ENCODE measurements at regions not wholly inside any gene's neighbourhood (a gene's known extent, or its start where the extent isn't known, plus 50 kb on each side); places are given as distances from the start of the nearest gene placed in this dataset.

DNA sequence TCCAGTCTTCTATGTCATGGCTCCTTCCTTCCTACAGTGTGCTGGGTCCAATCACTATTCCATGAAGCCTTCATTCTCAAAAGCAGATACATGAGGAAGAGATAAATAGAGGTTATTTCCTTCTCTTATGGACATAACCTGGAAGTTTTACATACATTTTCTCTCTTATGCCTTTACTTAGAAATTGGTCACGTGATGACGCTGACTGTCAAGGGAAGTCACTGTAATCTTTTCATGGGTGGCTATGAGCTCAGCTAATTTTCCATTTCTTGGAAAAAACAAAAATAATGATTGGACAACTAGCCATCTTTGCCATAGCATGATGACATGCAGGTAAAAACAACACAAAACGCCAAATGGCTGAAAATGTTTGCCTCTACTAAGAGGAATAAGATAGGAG, 151.6 kb upstream of the PRSS16 start:
- H3K27ac ChIP-seq: no peak overlapping the region; a peak in 1 of 6 replicates
- H3K4me1 ChIP-seq: peaks cover 15% of the 10 kb centered on the region
- FAIRE-seq (no peak), ATAC-seq (no peak), DNase-seq (ENCODE audit: low read depth in 1 of 2, low spot score in 1 of 2) (no peak)
- ChIA-PET POLR2A (interaction anchor here (0.9 kb wide), 1 partner anchor 31 kb away, joined by 4 read pairs; no protein-coding TSS in a partner anchor), CTCF (interaction anchor here (1.0 kb wide), 1 partner anchor 31 kb away, joined by 4 read pairs; no protein-coding TSS in a partner anchor)
- WGBS (ENCODE audit: missing lambda C conversion rate): 91% methylated on average over 3 of the region's 3 CpGs
- H3K9me3 ChIP-seq: no peaks in the 10 kb centered on the region
- TF ChIP-seq JUN (IDR thresholded peaks at IDR 0.05): no peak
- TF ChIP-seq CEBPB (IDR thresholded peaks at IDR 0.05): no peak
- TF ChIP-seq KDM1A (IDR thresholded peaks at IDR 0.05; ENCODE audit: low read depth): no peak
- no peak for TF ChIP-seq RFX5 (IDR thresholded peaks at IDR 0.05)
- TF ChIP-seq, protein P1, sequence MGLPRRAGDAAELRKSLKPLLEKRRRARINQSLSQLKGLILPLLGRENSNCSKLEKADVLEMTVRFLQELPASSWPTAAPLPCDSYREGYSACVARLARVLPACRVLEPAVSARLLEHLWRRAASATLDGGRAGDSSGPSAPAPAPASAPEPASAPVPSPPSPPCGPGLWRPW (IDR thresholded peaks at IDR 0.05): no peak
- H3K4me3 ChIP-seq: peak overlapping the region; percentile 57; the same call in 1 of the 3 replicates
- peak overlapping the region; percentile 82 for H3K4me2 ChIP-seq

DNA sequence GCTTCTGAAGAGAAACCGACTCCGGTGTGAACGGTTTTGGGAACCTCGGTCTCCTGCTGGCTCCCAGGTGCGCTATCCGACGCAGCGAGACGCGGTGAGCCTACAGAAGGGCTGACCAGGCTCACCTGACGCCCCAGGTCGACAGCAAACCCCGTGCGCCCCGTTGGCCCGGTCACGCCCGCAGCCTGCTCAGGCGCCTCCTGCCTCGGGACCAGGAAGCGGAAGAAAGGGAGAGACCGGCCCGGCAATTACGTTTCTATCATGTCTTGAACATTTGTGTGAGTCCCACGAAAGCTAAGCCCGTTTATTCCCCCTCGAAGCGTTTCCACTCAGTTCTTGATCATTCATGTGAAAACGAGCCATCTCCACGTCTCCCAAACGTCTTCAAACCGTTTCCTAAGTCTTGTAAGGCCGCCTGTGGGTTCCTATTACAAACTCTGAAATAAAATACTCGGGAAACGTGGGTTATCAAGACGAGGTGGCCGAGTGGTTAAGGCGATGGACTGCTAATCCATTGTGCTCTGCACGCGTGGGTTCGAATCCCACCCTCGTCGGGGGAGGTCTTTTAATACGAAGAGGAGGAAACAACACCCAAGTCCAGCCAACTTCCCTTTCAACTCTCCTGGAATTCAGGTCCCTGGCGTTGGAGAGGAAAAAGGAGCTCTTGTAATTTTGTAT, 150.5 kb upstream of the PRSS16 start:
- FAIRE-seq: no peak

More for the DNA sequence above, 150.5 kb upstream of the PRSS16 start:
- peak overlapping the region; percentile 57 for H3K4me3 ChIP-seq
- TF ChIP-seq HEYL (CRISPR knock-in tag; IDR thresholded peaks at IDR 0.05) (no peak), RAD21 (conservative IDR thresholded peaks at IDR 0.05 in 1 of 2, IDR thresholded peaks at IDR 0.05 in 1 of 2) (no peak), HOXB13 (CRISPR knock-in tag; IDR thresholded peaks at IDR 0.05; ENCODE audit: low read depth) (no peak), CHD4 (IDR thresholded peaks at IDR 0.05; ENCODE audit: borderline replicate concordance) (no peak), ZFP36 (IDR thresholded peaks at IDR 0.05; ENCODE audit: borderline replicate concordance, partially characterized antibody) (no peak), RFX5 (IDR thresholded peaks at IDR 0.05) (no peak), EHMT2 (IDR thresholded peaks at IDR 0.05; ENCODE audit: low read depth) (no peak), EHF (CRISPR knock-in tag; IDR thresholded peaks at IDR 0.05) (0 out of 2 replicates have a peak, but pooled peaks have one; percentile 30), RNF2 (IDR thresholded peaks at IDR 0.05; ENCODE audit: borderline replicate concordance, low read depth) (no peak), POLR2AphosphoS2 (conservative IDR thresholded peaks at IDR 0.05; ENCODE audit: low read length) (no peak), CEBPB (IDR thresholded peaks at IDR 0.05) (peak in 1 of 2 experiments; percentile 20; a peak in 1 of 4 replicates), FOSB (CRISPR knock-in tag; IDR thresholded peaks at IDR 0.05) (no peak), RARB (CRISPR knock-in tag; IDR thresholded peaks at IDR 0.05) (no peak), ESRRA (IDR thresholded peaks at IDR 0.05; ENCODE audit: borderline replicate concordance, low read length) (no peak), NR3C1 (IDR thresholded peaks at IDR 0.05) (no peak), PHF8 (IDR thresholded peaks at IDR 0.05; ENCODE audit: borderline replicate concordance, low read depth) (peak; percentile 26; the same call in 1 of the 2 replicates), MAZ (IDR thresholded peaks at IDR 0.05; ENCODE audit: borderline replicate concordance, low read depth, low read length) (no peak), SREBF2 (IDR thresholded peaks at IDR 0.05) (peak; percentile 57), JUN (IDR thresholded peaks at IDR 0.05) (peak in 1 of 2 experiments; percentile 51; a peak in 2 of 5 replicates), KDM1A (IDR thresholded peaks at IDR 0.05; ENCODE audit: low read depth) (no peak), POLR2A (IDR thresholded peaks at IDR 0.05; ENCODE audit: low read length) (peak; percentile 52), HOXB5 (CRISPR knock-in tag; IDR thresholded peaks at IDR 0.05) (no peak), KDM5A (IDR thresholded peaks at IDR 0.05) (no peak), CBX2 (IDR thresholded peaks at IDR 0.05; ENCODE audit: borderline replicate concordance, low read depth) (no peak), SMC3 (IDR thresholded peaks at IDR 0.05) (no peak), BHLHE40 (IDR thresholded peaks at IDR 0.05; ENCODE audit: low read depth, low read length) (no peak)
- TF ChIP-seq, protein P2, sequence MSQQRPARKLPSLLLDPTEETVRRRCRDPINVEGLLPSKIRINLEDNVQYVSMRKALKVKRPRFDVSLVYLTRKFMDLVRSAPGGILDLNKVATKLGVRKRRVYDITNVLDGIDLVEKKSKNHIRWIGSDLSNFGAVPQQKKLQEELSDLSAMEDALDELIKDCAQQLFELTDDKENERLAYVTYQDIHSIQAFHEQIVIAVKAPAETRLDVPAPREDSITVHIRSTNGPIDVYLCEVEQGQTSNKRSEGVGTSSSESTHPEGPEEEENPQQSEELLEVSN (IDR thresholded peaks at IDR 0.05; ENCODE audit: borderline replicate concordance, low read depth): no peak
- TF ChIP-seq, protein P3, sequence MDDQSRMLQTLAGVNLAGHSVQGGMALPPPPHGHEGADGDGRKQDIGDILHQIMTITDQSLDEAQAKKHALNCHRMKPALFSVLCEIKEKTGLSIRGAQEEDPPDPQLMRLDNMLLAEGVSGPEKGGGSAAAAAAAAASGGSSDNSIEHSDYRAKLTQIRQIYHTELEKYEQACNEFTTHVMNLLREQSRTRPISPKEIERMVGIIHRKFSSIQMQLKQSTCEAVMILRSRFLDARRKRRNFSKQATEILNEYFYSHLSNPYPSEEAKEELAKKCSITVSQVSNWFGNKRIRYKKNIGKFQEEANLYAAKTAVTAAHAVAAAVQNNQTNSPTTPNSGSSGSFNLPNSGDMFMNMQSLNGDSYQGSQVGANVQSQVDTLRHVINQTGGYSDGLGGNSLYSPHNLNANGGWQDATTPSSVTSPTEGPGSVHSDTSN (IDR thresholded peaks at IDR 0.05): no peak
- TF ChIP-seq, protein P4, sequence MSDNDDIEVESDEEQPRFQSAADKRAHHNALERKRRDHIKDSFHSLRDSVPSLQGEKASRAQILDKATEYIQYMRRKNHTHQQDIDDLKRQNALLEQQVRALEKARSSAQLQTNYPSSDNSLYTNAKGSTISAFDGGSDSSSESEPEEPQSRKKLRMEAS (IDR thresholded peaks at IDR 0.05): peak; percentile 66
- TF ChIP-seq, protein P5, sequence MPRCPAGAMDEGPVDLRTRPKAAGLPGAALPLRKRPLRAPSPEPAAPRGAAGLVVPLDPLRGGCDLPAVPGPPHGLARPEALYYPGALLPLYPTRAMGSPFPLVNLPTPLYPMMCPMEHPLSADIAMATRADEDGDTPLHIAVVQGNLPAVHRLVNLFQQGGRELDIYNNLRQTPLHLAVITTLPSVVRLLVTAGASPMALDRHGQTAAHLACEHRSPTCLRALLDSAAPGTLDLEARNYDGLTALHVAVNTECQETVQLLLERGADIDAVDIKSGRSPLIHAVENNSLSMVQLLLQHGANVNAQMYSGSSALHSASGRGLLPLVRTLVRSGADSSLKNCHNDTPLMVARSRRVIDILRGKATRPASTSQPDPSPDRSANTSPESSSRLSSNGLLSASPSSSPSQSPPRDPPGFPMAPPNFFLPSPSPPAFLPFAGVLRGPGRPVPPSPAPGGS (IDR thresholded peaks at IDR 0.05): no peak
- TF ChIP-seq, protein P6, sequence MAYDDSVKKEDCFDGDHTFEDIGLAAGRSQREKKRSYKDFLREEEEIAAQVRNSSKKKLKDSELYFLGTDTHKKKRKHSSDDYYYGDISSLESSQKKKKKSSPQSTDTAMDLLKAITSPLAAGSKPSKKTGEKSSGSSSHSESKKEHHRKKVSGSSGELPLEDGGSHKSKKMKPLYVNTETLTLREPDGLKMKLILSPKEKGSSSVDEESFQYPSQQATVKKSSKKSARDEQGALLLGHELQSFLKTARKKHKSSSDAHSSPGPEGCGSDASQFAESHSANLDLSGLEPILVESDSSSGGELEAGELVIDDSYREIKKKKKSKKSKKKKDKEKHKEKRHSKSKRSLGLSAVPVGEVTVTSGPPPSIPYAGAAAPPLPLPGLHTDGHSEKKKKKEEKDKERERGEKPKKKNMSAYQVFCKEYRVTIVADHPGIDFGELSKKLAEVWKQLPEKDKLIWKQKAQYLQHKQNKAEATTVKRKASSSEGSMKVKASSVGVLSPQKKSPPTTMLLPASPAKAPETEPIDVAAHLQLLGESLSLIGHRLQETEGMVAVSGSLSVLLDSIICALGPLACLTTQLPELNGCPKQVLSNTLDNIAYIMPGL (CRISPR knock-in tag; IDR thresholded peaks at IDR 0.05; ENCODE audit: borderline replicate concordance): peak; percentile 11; the same call in 1 of the 2 replicates
- H3K9me3 ChIP-seq: no peaks in the 10 kb centered on the region
- ChIA-PET POLR2A (no interaction called here), CTCF (interaction anchor here (1.0 kb wide), 1 partner anchor 30 kb away, joined by 4 read pairs; no protein-coding TSS in a partner anchor)
- H3K27ac ChIP-seq: peak overlapping the region; percentile 75 to 88
- DNase-seq (ENCODE audit: low read depth in 1 of 2, low spot score in 1 of 2) (peak; percentile 47 to 87), ATAC-seq (peak; percentile 91 to 92)
- H3K4me1 ChIP-seq: peaks cover 15% of the 10 kb centered on the region
- peak overlapping the region; percentile 82 for H3K4me2 ChIP-seq
- WGBS (ENCODE audit: missing lambda C conversion rate): under 1% methylated on average over 30 of the region's 45 CpGs

All from A549 (cell line).